ENCODE measurements at regions not wholly inside any gene's neighbourhood (a gene's known extent, or its start where the extent isn't known, plus 50 kb on each side); places are given as distances from the start of the nearest gene placed in this dataset.

DNA sequence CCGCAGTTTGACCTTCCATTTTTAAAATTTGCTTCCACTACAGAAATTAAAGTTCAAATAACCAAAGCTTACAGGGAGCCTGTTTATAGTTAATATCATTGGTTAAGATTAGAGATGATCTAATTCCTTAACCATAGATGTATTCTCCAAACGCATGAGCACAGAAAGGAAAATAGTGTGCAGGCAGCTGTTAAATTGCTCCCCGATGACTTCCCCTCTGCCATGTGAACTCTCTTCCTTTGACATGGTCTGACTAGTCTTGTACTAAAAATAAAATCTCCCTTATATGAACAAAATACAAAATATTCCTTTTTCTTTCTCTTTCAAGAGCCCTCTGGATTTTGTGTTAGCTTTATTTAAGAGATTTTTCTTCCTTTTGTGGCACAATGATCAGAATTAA, 507.6 kb upstream of the AMELY start:
- WGBS, 2 experiments (ENCODE audit: extremely low coverage in 1 of 2, insufficient coverage in 1 of 2, insufficient read length in 1 of 2, insufficient replicate concordance in 2 of 2, low coverage in 1 of 2, low lambda C conversion rate in 2 of 2, missing lambda C conversion rate in 1 of 2) = 97% methylated on average over 3 of the region's 3 CpGs; no CpG with 5 or more reads in 1 of the 2 experiments

More for the DNA sequence above, 507.6 kb upstream of the AMELY start:
- H3K4me3 ChIP-seq (ENCODE audit: extremely low read depth in 1 of 4, insufficient read depth in 2 of 4, low read depth in 3 of 4, low read length in 4 of 4) = no peak overlapping the region
- no peak overlapping the region for H2BK15ac ChIP-seq (ENCODE audit: low read length)
- H2AFZ ChIP-seq (ENCODE audit: low read length) = no peak overlapping the region
- no peaks in the 10 kb centered on the region for H3K27me3 ChIP-seq (replicated peaks in 1 of 4; ENCODE audit: control insufficient read depth in 3 of 4, extremely low read depth in 1 of 4, insufficient read depth in 3 of 4, low read length in 3 of 4)
- no peak overlapping the region for H2BK12ac ChIP-seq (ENCODE audit: low read depth, low read length)
- no peak overlapping the region for H4K5ac ChIP-seq (ENCODE audit: insufficient read length, low read depth, low read length)
- no peak overlapping the region for H4K91ac ChIP-seq (replicated peaks; ENCODE audit: insufficient read length, low read length)
- H4K8ac ChIP-seq (ENCODE audit: extremely low read depth, insufficient read depth, low read length) = no peak overlapping the region
- no peak overlapping the region for H2BK5ac ChIP-seq (ENCODE audit: low read depth, low read length)
- H3K9me3 ChIP-seq (ENCODE audit: insufficient read depth in 2 of 2, low read depth in 1 of 2, low read length in 1 of 2) = no peaks in the 10 kb centered on the region
- no peak overlapping the region for H3K56ac ChIP-seq (replicated peaks; ENCODE audit: insufficient read length, low read depth, low read length)
- no peaks in the 10 kb centered on the region for H3K23me2 ChIP-seq (ENCODE audit: low read depth, low read length)
- no peak overlapping the region for H2AK5ac ChIP-seq (ENCODE audit: low read depth, low read length)
- no peaks in the 10 kb centered on the region; a peak in 1 of 7 replicates for H3K4me1 ChIP-seq (replicated peaks in 1 of 4; ENCODE audit: control insufficient read depth in 3 of 4, insufficient read depth in 4 of 4, low read length in 3 of 4)
- no peak overlapping the region for H2BK120ac ChIP-seq (replicated peaks; ENCODE audit: low read depth, low read length)
- POLR2A ChIA-PET (ENCODE audit: partially characterized antibody) = no interaction called here
- no peak overlapping the region for H3K27ac ChIP-seq (ENCODE audit: low read depth, low read length)
- no peak overlapping the region for H3K4ac ChIP-seq (replicated peaks; ENCODE audit: insufficient read length, low read depth, low read length)
- H3K23ac ChIP-seq (ENCODE audit: insufficient read length) = no peak overlapping the region
- no peak overlapping the region for H3K4me2 ChIP-seq (ENCODE audit: insufficient read depth in 1 of 2, low read depth in 2 of 2, low read length in 2 of 2)
- H2BK20ac ChIP-seq (ENCODE audit: low read length) = no peak overlapping the region
- FAIRE-seq (no peak), DNase-seq (ENCODE audit: low read depth in 1 of 2, low spot score in 2 of 2) (no peak)
- no peaks in the 10 kb centered on the region for H3K79me2 ChIP-seq (ENCODE audit: control insufficient read depth in 1 of 2, insufficient read depth in 2 of 2, low read length in 2 of 2)
- CTCF ChIA-PET (ENCODE audit: partially characterized antibody) = no interaction called here
- no peak overlapping the region for H3K18ac ChIP-seq (ENCODE audit: extremely low read depth, low read length)
- no peak for TF ChIP-seq EP300 (IDR thresholded peaks at IDR 0.05; ENCODE audit: borderline replicate concordance in 1 of 2, low read depth in 2 of 2, low read length in 2 of 2)
- TF ChIP-seq SP2 (IDR thresholded peaks at IDR 0.05; ENCODE audit: low read length) = no peak
- TF ChIP-seq FOSL1 (IDR thresholded peaks at IDR 0.05; ENCODE audit: insufficient read depth, low read depth, low read length) = no peak
- TF ChIP-seq, protein P1, sequence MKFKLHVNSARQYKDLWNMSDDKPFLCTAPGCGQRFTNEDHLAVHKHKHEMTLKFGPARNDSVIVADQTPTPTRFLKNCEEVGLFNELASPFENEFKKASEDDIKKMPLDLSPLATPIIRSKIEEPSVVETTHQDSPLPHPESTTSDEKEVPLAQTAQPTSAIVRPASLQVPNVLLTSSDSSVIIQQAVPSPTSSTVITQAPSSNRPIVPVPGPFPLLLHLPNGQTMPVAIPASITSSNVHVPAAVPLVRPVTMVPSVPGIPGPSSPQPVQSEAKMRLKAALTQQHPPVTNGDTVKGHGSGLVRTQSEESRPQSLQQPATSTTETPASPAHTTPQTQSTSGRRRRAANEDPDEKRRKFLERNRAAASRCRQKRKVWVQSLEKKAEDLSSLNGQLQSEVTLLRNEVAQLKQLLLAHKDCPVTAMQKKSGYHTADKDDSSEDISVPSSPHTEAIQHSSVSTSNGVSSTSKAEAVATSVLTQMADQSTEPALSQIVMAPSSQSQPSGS (IDR thresholded peaks at IDR 0.05; ENCODE audit: low read length) = no peak
- TF ChIP-seq SIX5 (IDR thresholded peaks at IDR 0.05; ENCODE audit: low read depth, low read length) = no peak
- TF ChIP-seq SIRT6 (IDR thresholded peaks at IDR 0.05; ENCODE audit: low read length) = no peak
- TF ChIP-seq, protein P2, sequence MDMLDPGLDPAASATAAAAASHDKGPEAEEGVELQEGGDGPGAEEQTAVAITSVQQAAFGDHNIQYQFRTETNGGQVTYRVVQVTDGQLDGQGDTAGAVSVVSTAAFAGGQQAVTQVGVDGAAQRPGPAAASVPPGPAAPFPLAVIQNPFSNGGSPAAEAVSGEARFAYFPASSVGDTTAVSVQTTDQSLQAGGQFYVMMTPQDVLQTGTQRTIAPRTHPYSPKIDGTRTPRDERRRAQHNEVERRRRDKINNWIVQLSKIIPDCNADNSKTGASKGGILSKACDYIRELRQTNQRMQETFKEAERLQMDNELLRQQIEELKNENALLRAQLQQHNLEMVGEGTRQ (IDR thresholded peaks at IDR 0.05; ENCODE audit: low read length) = no peak
- TF ChIP-seq, protein P3, sequence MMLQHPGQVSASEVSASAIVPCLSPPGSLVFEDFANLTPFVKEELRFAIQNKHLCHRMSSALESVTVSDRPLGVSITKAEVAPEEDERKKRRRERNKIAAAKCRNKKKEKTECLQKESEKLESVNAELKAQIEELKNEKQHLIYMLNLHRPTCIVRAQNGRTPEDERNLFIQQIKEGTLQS (IDR thresholded peaks at IDR 0.05; ENCODE audit: insufficient read depth, low read depth, low read length) = no peak
- no peaks in the 10 kb centered on the region for H3K36me3 ChIP-seq (ENCODE audit: control insufficient read depth in 2 of 4, insufficient read depth in 4 of 4, low read length in 3 of 4)
- H3K79me1 ChIP-seq (ENCODE audit: low read depth, low read length) = no peaks in the 10 kb centered on the region
- no peaks in the 10 kb centered on the region for H4K20me1 ChIP-seq (replicated peaks in 1 of 2; ENCODE audit: control insufficient read depth in 1 of 2, insufficient read depth in 2 of 2, low read length in 2 of 2)
- H3K14ac ChIP-seq (ENCODE audit: insufficient read length) = no peak overlapping the region
- H3K9ac ChIP-seq (replicated peaks in 1 of 4; ENCODE audit: extremely low read depth in 1 of 4, low read depth in 3 of 4, low read length in 3 of 4) = no peak overlapping the region

Measured in H1 (cell line).